ENCODE measurements at regions not wholly inside any gene's neighbourhood (a gene's known extent, or its start where the extent isn't known, plus 50 kb on each side); places are given as distances from the start of the nearest gene placed in this dataset.

- TF ChIP-seq CTCF (IDR thresholded peaks at IDR 0.05; ENCODE audit: low read depth, low read length, poor library complexity, severe bottlenecking) (no peak), EZH2phosphoT487 (IDR thresholded peaks at IDR 0.05; ENCODE audit: borderline replicate concordance, low read length) (no peak)
- Histone ChIP-seq H3K36me3 (ENCODE audit: control insufficient read depth, low read length) (no peaks in the 10 kb centered on the region), H3K4me2 (ENCODE audit: low read length) (no peak overlapping the region), H3K4me3 (ENCODE audit: low read length) (no peak overlapping the region), H3K27me3 (ENCODE audit: control insufficient read depth, low read length) (no peaks in the 10 kb centered on the region), H3K79me2 (ENCODE audit: control insufficient read depth, low read length) (no peaks in the 10 kb centered on the region), H3F3A (ENCODE audit: control insufficient read depth, insufficient read depth) (no peaks in the 10 kb centered on the region), H3K4me1 (ENCODE audit: control insufficient read depth, low read length) (no peaks in the 10 kb centered on the region), H4K20me1 (ENCODE audit: control insufficient read depth, insufficient read depth, low read depth, low read length) (no peaks in the 10 kb centered on the region), H3K9me3 (ENCODE audit: control insufficient read depth, insufficient read depth, low read length) (no peaks in the 10 kb centered on the region), H3K9me2 (replicated peaks; ENCODE audit: control insufficient read depth, low read length) (no peaks in the 10 kb centered on the region), H3K27ac (ENCODE audit: low read depth, low read length) (no peak overlapping the region)
These were observed 1255.4 kb downstream of the LRFN5 start for GRCh38 chr14:42862114-42862513.

- Histone ChIP-seq H3K9me3 (ENCODE audit: control insufficient read depth, insufficient read depth, low read length) (no peaks in the 10 kb centered on the region), H3K4me3 (ENCODE audit: low read length) (no peak overlapping the region), H3K4me2 (ENCODE audit: low read length) (no peak overlapping the region), H3K27me3 (ENCODE audit: control insufficient read depth, low read length) (no peaks in the 10 kb centered on the region), H3K9me2 (replicated peaks; ENCODE audit: control insufficient read depth, low read length) (no peaks in the 10 kb centered on the region), H3F3A (ENCODE audit: control insufficient read depth, insufficient read depth) (no peaks in the 10 kb centered on the region), H3K36me3 (ENCODE audit: control insufficient read depth, low read length) (no peaks in the 10 kb centered on the region), H3K27ac (ENCODE audit: low read depth, low read length) (no peak overlapping the region), H3K79me2 (ENCODE audit: control insufficient read depth, low read length) (no peaks in the 10 kb centered on the region), H3K4me1 (ENCODE audit: control insufficient read depth, low read length) (no peaks in the 10 kb centered on the region), H4K20me1 (ENCODE audit: control insufficient read depth, insufficient read depth, low read depth, low read length) (no peaks in the 10 kb centered on the region)
- TF ChIP-seq EZH2phosphoT487 (IDR thresholded peaks at IDR 0.05; ENCODE audit: borderline replicate concordance, low read length), result no peak
- no peak for TF ChIP-seq CTCF (IDR thresholded peaks at IDR 0.05; ENCODE audit: low read depth, low read length, poor library complexity, severe bottlenecking)
These were observed 1253.7 kb downstream of the LRFN5 start for GRCh38 chr14:42860371-42860770.

- no peaks in the 10 kb centered on the region for H3K9me3 ChIP-seq (ENCODE audit: control insufficient read depth, insufficient read depth, low read length)
- no peak overlapping the region for H3K27ac ChIP-seq (ENCODE audit: low read depth, low read length)
- no peaks in the 10 kb centered on the region for H3K4me1 ChIP-seq (ENCODE audit: control insufficient read depth, low read length)
- H3K27me3 ChIP-seq (ENCODE audit: control insufficient read depth, low read length), result no peaks in the 10 kb centered on the region
- no peaks in the 10 kb centered on the region for H4K20me1 ChIP-seq (ENCODE audit: control insufficient read depth, insufficient read depth, low read depth, low read length)
- no peak for TF ChIP-seq CTCF (IDR thresholded peaks at IDR 0.05; ENCODE audit: low read depth, low read length, poor library complexity, severe bottlenecking)
- TF ChIP-seq EZH2phosphoT487 (IDR thresholded peaks at IDR 0.05; ENCODE audit: borderline replicate concordance, low read length), result no peak
- no peaks in the 10 kb centered on the region for H3F3A ChIP-seq (ENCODE audit: control insufficient read depth, insufficient read depth)
- H3K36me3 ChIP-seq (ENCODE audit: control insufficient read depth, low read length), result no peaks in the 10 kb centered on the region
- H3K4me2 ChIP-seq (ENCODE audit: low read length), result no peak overlapping the region
- H3K4me3 ChIP-seq (ENCODE audit: low read length), result no peak overlapping the region
- no peaks in the 10 kb centered on the region for H3K9me2 ChIP-seq (replicated peaks; ENCODE audit: control insufficient read depth, low read length)
- no peaks in the 10 kb centered on the region for H3K79me2 ChIP-seq (ENCODE audit: control insufficient read depth, low read length)
These were observed 1249.4 kb downstream of the LRFN5 start for GRCh38 chr14:42856106-42856505.

DNA sequence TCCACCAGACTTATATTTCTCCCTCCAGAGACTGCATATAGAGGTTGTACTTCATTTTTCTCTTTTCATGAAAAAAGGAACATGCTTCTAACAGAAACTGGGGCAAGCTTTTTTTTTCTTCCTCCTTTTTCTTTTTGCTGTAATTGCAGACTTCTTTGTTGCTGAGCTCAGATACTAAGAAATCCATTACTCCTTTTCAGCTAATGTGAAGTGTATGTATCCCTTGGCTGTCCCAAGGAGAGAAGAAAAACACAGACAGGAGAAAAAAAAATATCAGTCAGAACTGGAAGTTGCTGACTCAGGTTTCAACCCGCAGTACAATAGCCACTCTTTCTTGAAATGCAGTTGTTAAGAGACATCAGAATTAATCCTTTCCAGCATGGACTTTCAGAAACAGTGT lies 1248.4 kb downstream of the LRFN5 start:
- no peaks in the 10 kb centered on the region for H3K9me2 ChIP-seq (replicated peaks; ENCODE audit: control insufficient read depth, low read length)

More for the DNA sequence above, 1248.4 kb downstream of the LRFN5 start:
- Histone ChIP-seq H3K79me2 (ENCODE audit: control insufficient read depth, low read length) (no peaks in the 10 kb centered on the region), H4K20me1 (ENCODE audit: control insufficient read depth, insufficient read depth, low read depth, low read length) (no peaks in the 10 kb centered on the region), H3K4me3 (ENCODE audit: low read length) (no peak overlapping the region), H3K27me3 (ENCODE audit: control insufficient read depth, low read length) (no peaks in the 10 kb centered on the region), H3F3A (ENCODE audit: control insufficient read depth, insufficient read depth) (no peaks in the 10 kb centered on the region), H3K4me2 (ENCODE audit: low read length) (no peak overlapping the region), H3K9me3 (ENCODE audit: control insufficient read depth, insufficient read depth, low read length) (no peaks in the 10 kb centered on the region), H3K27ac (ENCODE audit: low read depth, low read length) (no peak overlapping the region), H3K36me3 (ENCODE audit: control insufficient read depth, low read length) (no peaks in the 10 kb centered on the region), H3K4me1 (ENCODE audit: control insufficient read depth, low read length) (no peaks in the 10 kb centered on the region)
- TF ChIP-seq CTCF (IDR thresholded peaks at IDR 0.05; ENCODE audit: low read depth, low read length, poor library complexity, severe bottlenecking) (no peak), EZH2phosphoT487 (IDR thresholded peaks at IDR 0.05; ENCODE audit: borderline replicate concordance, low read length) (no peak)
